ENCODE measurements at regions not wholly inside any gene's neighbourhood (a gene's known extent, or its start where the extent isn't known, plus 50 kb on each side); places are given as distances from the start of the nearest gene placed in this dataset.

- no peaks in the 10 kb centered on the region for H3K36me3 ChIP-seq
- no peak for TF ChIP-seq CTCF (IDR thresholded peaks at IDR 0.05)
- no peak for DNase-seq (ENCODE audit: low spot score)
- no peaks in the 10 kb centered on the region for H3K4me1 ChIP-seq (ENCODE audit: control insufficient read depth in 1 of 2, low read depth in 2 of 2)
- ATAC-seq (ENCODE audit: insufficient number of reproducible peaks, low FRiP score, low read depth): no peak
- no peaks in the 10 kb centered on the region for H3K9me3 ChIP-seq
- H3K4me3 ChIP-seq: no peak overlapping the region
- H3K27me3 ChIP-seq (replicated peaks; ENCODE audit: insufficient read depth): no peaks in the 10 kb centered on the region
- H3K27ac ChIP-seq: no peak overlapping the region
Measured at GRCh38 chr7:19463581-19463980, 245.3 kb downstream of the POLR1F start.

- Histone ChIP-seq H3K4me1 (ENCODE audit: control insufficient read depth in 1 of 2, low read depth in 2 of 2) (no peaks in the 10 kb centered on the region), H3K9me3 (no peaks in the 10 kb centered on the region), H3K36me3 (no peaks in the 10 kb centered on the region), H3K4me3 (no peak overlapping the region), H3K27me3 (replicated peaks; ENCODE audit: insufficient read depth) (no peaks in the 10 kb centered on the region), H3K27ac (no peak overlapping the region)
- DNase-seq (ENCODE audit: low spot score) (no peak), ATAC-seq (ENCODE audit: insufficient number of reproducible peaks, low FRiP score, low read depth) (no peak)
- no peak for TF ChIP-seq CTCF (IDR thresholded peaks at IDR 0.05)
Measured at GRCh38 chr7:19455623-19456022, 253.2 kb downstream of the POLR1F start.

DNA sequence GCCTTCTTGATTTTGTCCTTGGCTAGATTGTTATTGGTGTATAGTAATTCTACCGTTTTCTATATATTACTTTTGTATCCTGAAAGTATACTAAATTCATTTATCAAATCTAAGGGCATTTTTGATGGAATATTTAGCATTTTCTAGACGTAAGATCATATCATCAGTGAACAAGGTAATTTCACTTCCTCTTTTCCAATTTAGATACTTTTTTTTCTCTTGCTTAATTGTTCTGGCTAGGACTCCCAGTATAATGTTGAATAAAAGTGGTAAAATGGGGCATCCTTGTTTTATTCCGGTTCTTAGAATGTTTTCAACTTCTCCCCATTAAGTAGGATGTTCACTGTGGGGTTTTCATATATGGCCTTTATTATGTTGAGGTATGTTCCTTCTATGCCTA, 260.7 kb downstream of the POLR1F start:
- DNase-seq (ENCODE audit: low spot score) (no peak), ATAC-seq (ENCODE audit: insufficient number of reproducible peaks, low FRiP score, low read depth) (no peak)
- Histone ChIP-seq H3K4me3 (no peak overlapping the region), H3K9me3 (no peaks in the 10 kb centered on the region), H3K27me3 (replicated peaks; ENCODE audit: insufficient read depth) (no peaks in the 10 kb centered on the region), H3K27ac (no peak overlapping the region), H3K36me3 (no peaks in the 10 kb centered on the region), H3K4me1 (ENCODE audit: control insufficient read depth in 1 of 2, low read depth in 2 of 2) (no peaks in the 10 kb centered on the region)
- no peak for TF ChIP-seq CTCF (IDR thresholded peaks at IDR 0.05)

DNA sequence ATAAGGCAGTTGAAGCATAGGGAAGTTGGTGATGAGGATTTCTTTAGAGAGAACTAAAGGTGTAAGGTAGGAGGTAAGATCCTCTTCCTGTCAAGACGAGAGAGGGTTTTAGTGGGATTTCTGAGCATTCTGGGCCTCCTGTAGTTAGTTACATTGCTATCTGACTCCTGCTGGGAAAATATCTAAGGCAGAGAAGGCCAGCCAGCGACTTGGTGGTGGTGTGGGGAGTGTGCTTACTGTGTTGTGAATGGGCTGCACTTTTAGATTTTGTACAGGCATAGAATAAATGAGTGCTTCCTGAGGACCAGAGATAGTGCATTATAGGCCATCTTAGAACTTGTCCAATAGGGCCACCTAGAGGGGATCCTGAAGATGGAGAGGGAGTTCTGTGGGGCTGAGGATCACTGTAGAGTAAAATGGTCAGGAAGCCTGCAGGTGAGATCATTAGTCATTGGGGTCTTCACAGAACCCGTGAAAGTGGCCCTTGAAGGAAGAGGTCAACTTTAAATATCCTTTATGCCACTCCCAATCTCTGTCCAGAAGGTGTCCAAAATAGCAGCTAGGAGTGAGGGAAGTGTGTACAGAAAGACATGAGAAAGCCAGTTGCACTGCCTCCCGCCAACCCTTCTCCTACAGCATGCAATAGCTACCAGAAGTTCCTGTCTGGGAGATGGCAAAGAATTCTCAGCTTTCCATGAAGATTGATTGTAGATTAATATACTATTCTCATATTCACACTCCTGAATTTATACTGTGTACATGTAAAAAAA, 266.6 kb downstream of the POLR1F start:
- ATAC-seq (ENCODE audit: insufficient number of reproducible peaks, low FRiP score, low read depth) (no peak), DNase-seq (ENCODE audit: low spot score) (no peak)
- Histone ChIP-seq H3K27me3 (replicated peaks; ENCODE audit: insufficient read depth) (no peaks in the 10 kb centered on the region), H3K27ac (no peak overlapping the region), H3K36me3 (no peaks in the 10 kb centered on the region), H3K4me3 (no peak overlapping the region), H3K9me3 (no peaks in the 10 kb centered on the region), H3K4me1 (ENCODE audit: control insufficient read depth in 1 of 2, low read depth in 2 of 2) (no peaks in the 10 kb centered on the region)
- no peak for TF ChIP-seq CTCF (IDR thresholded peaks at IDR 0.05)

DNA sequence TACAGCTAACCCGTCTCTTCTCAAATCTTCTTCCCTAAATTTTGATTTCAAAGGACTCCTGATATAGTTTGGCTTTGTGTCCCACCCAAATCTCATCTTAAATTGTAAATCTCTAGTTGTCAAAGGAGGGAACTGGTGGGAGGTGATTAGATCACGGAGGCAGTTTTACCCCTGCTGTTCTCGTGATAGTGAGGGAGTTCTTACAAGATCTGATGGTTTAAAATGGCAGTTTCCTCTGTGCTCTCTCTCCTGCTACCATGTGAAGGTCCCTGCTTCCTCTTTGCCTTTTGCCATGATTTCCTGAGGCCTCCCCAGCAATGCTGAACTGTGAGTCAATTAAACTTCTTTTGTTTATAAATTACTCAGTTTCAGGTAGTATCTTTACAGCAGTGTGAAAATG, 269.3 kb downstream of the POLR1F start:
- no peak overlapping the region for H3K4me3 ChIP-seq
- no peaks in the 10 kb centered on the region for H3K9me3 ChIP-seq
- no peak for TF ChIP-seq CTCF (IDR thresholded peaks at IDR 0.05)
- no peak for ATAC-seq (ENCODE audit: insufficient number of reproducible peaks, low FRiP score, low read depth)
- no peaks in the 10 kb centered on the region for H3K27me3 ChIP-seq (replicated peaks; ENCODE audit: insufficient read depth)
- no peaks in the 10 kb centered on the region for H3K4me1 ChIP-seq (ENCODE audit: control insufficient read depth in 1 of 2, low read depth in 2 of 2)
- no peaks in the 10 kb centered on the region for H3K36me3 ChIP-seq
- no peak overlapping the region for H3K27ac ChIP-seq
- DNase-seq (ENCODE audit: low spot score): no peak

Data from thoracic aorta (tissue), 2 donors.